ENCODE measurements at regions not wholly inside any gene's neighbourhood (a gene's known extent, or its start where the extent isn't known, plus 50 kb on each side); places are given as distances from the start of the nearest gene placed in this dataset.
"Not testable (repeated sequence)": the region's sequence is repeated elsewhere in the genome, so short reads cannot be mapped to it uniquely, and the experiment has no call there.

DNA sequence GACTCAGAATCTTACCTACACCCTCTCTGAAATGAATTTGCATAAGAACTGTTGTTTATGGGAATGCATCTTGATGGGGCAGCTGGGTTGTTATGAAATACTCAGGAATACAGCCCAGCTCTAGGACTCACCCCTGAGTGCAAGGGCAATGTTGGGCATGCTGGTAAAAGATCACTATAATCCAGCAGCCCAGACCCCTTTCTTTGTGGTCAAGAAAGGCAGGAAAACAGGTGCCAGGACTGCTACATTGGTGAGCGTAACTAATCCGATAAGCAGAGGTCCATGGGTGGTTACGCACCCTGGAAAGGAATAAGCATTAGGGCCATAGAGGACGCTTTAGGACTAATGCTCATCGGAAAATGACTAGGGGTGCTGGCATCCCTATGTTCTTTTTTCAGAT is 227.9 kb upstream of the CWC22 start:
- TF ChIP-seq, protein P1, sequence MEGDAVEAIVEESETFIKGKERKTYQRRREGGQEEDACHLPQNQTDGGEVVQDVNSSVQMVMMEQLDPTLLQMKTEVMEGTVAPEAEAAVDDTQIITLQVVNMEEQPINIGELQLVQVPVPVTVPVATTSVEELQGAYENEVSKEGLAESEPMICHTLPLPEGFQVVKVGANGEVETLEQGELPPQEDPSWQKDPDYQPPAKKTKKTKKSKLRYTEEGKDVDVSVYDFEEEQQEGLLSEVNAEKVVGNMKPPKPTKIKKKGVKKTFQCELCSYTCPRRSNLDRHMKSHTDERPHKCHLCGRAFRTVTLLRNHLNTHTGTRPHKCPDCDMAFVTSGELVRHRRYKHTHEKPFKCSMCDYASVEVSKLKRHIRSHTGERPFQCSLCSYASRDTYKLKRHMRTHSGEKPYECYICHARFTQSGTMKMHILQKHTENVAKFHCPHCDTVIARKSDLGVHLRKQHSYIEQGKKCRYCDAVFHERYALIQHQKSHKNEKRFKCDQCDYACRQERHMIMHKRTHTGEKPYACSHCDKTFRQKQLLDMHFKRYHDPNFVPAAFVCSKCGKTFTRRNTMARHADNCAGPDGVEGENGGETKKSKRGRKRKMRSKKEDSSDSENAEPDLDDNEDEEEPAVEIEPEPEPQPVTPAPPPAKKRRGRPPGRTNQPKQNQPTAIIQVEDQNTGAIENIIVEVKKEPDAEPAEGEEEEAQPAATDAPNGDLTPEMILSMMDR (IDR thresholded peaks at IDR 0.05; ENCODE audit: insufficient read depth, low read depth, low read length): not testable (repeated sequence)
- TF ChIP-seq EZH2 (IDR thresholded peaks at IDR 0.05; ENCODE audit: insufficient read depth, low read length): not testable (repeated sequence)

Measured in astrocyte (in vitro differentiated cells and primary cell).